ENCODE measurements at regions not wholly inside any gene's neighbourhood (a gene's known extent, or its start where the extent isn't known, plus 50 kb on each side); places are given as distances from the start of the nearest gene placed in this dataset.

- TF ChIP-seq CTCF (IDR thresholded peaks at IDR 0.05; ENCODE audit: insufficient read depth, low read depth, low read length) = no peak
- no peak for TF ChIP-seq EZH2 (IDR thresholded peaks at IDR 0.05; ENCODE audit: insufficient read depth, low read length)
Measured at GRCh38 chr6:150704447-150705192, 104.9 kb downstream of the PLEKHG1 start.
